ENCODE measurements at regions not wholly inside any gene's neighbourhood (a gene's known extent, or its start where the extent isn't known, plus 50 kb on each side); places are given as distances from the start of the nearest gene placed in this dataset.

- Histone ChIP-seq H3K4me3 (no peak overlapping the region), H3K27me3 (no peaks in the 10 kb centered on the region), H3K36me3 (no peaks in the 10 kb centered on the region), H3K27ac (no peak overlapping the region), H3K9me3 (no peaks in the 10 kb centered on the region), H3K4me1 (no peaks in the 10 kb centered on the region)
- 88 to 90% methylated on average over 9 of the region's 9 CpGs for WGBS, 2 donors
- intact Hi-C loops (cut with DNase I): no loop called here
- DNase-seq: no peak
- no peak for TF ChIP-seq POLR2AphosphoS5 (IDR thresholded peaks at IDR 0.05)
- no peak for TF ChIP-seq EP300 (IDR thresholded peaks at IDR 0.05)
- no peak for TF ChIP-seq POLR2A (IDR thresholded peaks at IDR 0.05)
- no peak for TF ChIP-seq CTCF (IDR thresholded peaks at IDR 0.05)
Measured at GRCh38 chr2:147172493-147173188, 672.2 kb upstream of the ACVR2A start.

- DNase-seq: no peak
- WGBS, 2 donors: 55 to 64% methylated on average over 3 of the region's 3 CpGs
- H3K9me3 ChIP-seq: no peaks in the 10 kb centered on the region
- H3K4me3 ChIP-seq: no peak overlapping the region
- TF ChIP-seq POLR2A (IDR thresholded peaks at IDR 0.05): no peak
- TF ChIP-seq POLR2AphosphoS5 (IDR thresholded peaks at IDR 0.05): no peak
- TF ChIP-seq EP300 (IDR thresholded peaks at IDR 0.05): no peak
- no peak for TF ChIP-seq CTCF (IDR thresholded peaks at IDR 0.05)
- H3K4me1 ChIP-seq: no peaks in the 10 kb centered on the region
- intact Hi-C loops (cut with DNase I): no loop called here
- H3K27ac ChIP-seq: no peak overlapping the region
- H3K36me3 ChIP-seq: no peaks in the 10 kb centered on the region
- no peaks in the 10 kb centered on the region for H3K27me3 ChIP-seq
Measured at GRCh38 chr2:147171941-147172340, 672.9 kb upstream of the ACVR2A start.

- no peak for TF ChIP-seq CTCF (IDR thresholded peaks at IDR 0.05)
- no peak for TF ChIP-seq POLR2A (IDR thresholded peaks at IDR 0.05)
- TF ChIP-seq EP300 (IDR thresholded peaks at IDR 0.05): no peak
- TF ChIP-seq POLR2AphosphoS5 (IDR thresholded peaks at IDR 0.05): no peak
- Histone ChIP-seq H3K9me3 (no peaks in the 10 kb centered on the region), H3K27ac (no peak overlapping the region), H3K27me3 (no peaks in the 10 kb centered on the region), H3K4me1 (no peaks in the 10 kb centered on the region), H3K36me3 (no peaks in the 10 kb centered on the region), H3K4me3 (no peak overlapping the region)
- no peak for DNase-seq
- WGBS, 2 donors: 100% methylated on average over 1 of the region's 1 CpG
- intact Hi-C loops (cut with DNase I): no loop called here
Measured at GRCh38 chr2:147170932-147171331, 673.9 kb upstream of the ACVR2A start.

GRCh38 chr2:147165697-147166382, 679.0 kb upstream of the ACVR2A start:
- no peaks in the 10 kb centered on the region for H3K27me3 ChIP-seq
- WGBS, 2 donors: 47 to 63% methylated on average over 2 of the region's 2 CpGs
- no peaks in the 10 kb centered on the region for H3K4me1 ChIP-seq

More at GRCh38 chr2:147165697-147166382, 679.0 kb upstream of the ACVR2A start:
- intact Hi-C loops (cut with DNase I): no loop called here
- H3K4me3 ChIP-seq: no peak overlapping the region
- DNase-seq: no peak
- no peaks in the 10 kb centered on the region for H3K36me3 ChIP-seq
- H3K27ac ChIP-seq: no peak overlapping the region
- no peak for TF ChIP-seq POLR2A (IDR thresholded peaks at IDR 0.05)
- no peak for TF ChIP-seq EP300 (IDR thresholded peaks at IDR 0.05)
- no peak for TF ChIP-seq POLR2AphosphoS5 (IDR thresholded peaks at IDR 0.05)
- no peak for TF ChIP-seq CTCF (IDR thresholded peaks at IDR 0.05)
- no peaks in the 10 kb centered on the region for H3K9me3 ChIP-seq

All from sigmoid colon (tissue), 6 donors.